H1 (cell line): ENCODE measurements at regions not wholly inside any gene's neighbourhood (a gene's known extent, or its start where the extent isn't known, plus 50 kb on each side); places are given as distances from the start of the nearest gene placed in this dataset.

ENCODE experiments used
- CTCF ChIA-PET: fragments of 300-600 bp; sonication (Branson Sonifier 250); formaldehyde crosslinking; loops from one replicate; lab custom pipeline; 2021; ENCODE audit not compliant: partially characterized antibody; lab: Charles Lee
- POLR2A ChIA-PET: fragments of 300-600 bp; sonication (Branson Sonifier 250); formaldehyde crosslinking; loops from one replicate; lab custom pipeline; 2021; ENCODE audit warnings: inconsistent platforms; ENCODE audit not compliant: partially characterized antibody; lab: Charles Lee
- DNase-seq, 2 experiments: peaks; one replicate each; pipeline versions ENCODE4 v3.0.0 to v3.0.0-alpha.2; 2010 to 2022; ENCODE audit warnings: low spot score in 2 of 2, low read depth in 1 of 2, mixed read lengths in 1 of 2
- FAIRE-seq: peaks from 2 replicates; lab custom pipeline; 2011; peaks lifted over from hg19 to GRCh38; lab: Jason Lieb, UNC
- H2AFZ ChIP-seq: 2 replicates; pipeline ENCODE4 v1.8.1; 2012; ENCODE audit warnings: low read length, inconsistent platforms
- H2AK5ac ChIP-seq: 2 replicates; pipeline ENCODE4 v1.6.1; 2013; ENCODE audit warnings: low read depth, low read length
- H2BK120ac ChIP-seq: replicated peaks from 2 replicates; pipeline ENCODE3; 2013; ENCODE audit warnings: low read depth, low read length, inconsistent platforms
- H2BK12ac ChIP-seq: 2 replicates; pipeline ENCODE4 v1.6.1; 2013; ENCODE audit warnings: low read depth, low read length
- H2BK15ac ChIP-seq: 2 replicates; pipeline ENCODE4 v1.6.1; 2013; ENCODE audit warnings: low read length
- H2BK20ac ChIP-seq: 2 replicates; pipeline ENCODE4 v1.6.1; 2013; ENCODE audit warnings: low read length
- H2BK5ac ChIP-seq: 2 replicates; pipeline ENCODE4 v1.6.1; 2013; ENCODE audit warnings: low read depth, low read length
- H3K14ac ChIP-seq: 2 replicates; pipeline ENCODE4 v1.6.1; 2013; ENCODE audit warnings: inconsistent platforms; ENCODE audit not compliant: insufficient read length
- H3K18ac ChIP-seq: 2 replicates; pipeline ENCODE4 v1.6.1; 2013; ENCODE audit warnings: low read length; ENCODE audit errors: extremely low read depth
- H3K23ac ChIP-seq: 2 replicates; pipeline ENCODE4 v1.6.1; 2013; ENCODE audit warnings: inconsistent platforms; ENCODE audit not compliant: insufficient read length
- H3K23me2 ChIP-seq: 2 replicates; pipeline ENCODE4 v1.6.1; 2013; ENCODE audit warnings: low read depth, low read length
- H3K27ac ChIP-seq: 2 replicates; pipeline ENCODE4 v1.6.1; 2011; ENCODE audit warnings: low read depth, low read length, inconsistent platforms
- H3K27me3 ChIP-seq, 4 experiments: replicated peaks in 1 of 4; 1 replicate in 1 of 4; 2 replicates in 3 of 4; pipeline versions ENCODE4 v1.6.1 to v1.8.1; 2011 to 2013; ENCODE audit warnings: low read length in 3 of 4, mild to moderate bottlenecking in 3 of 4, inconsistent platforms in 2 of 4, mixed read lengths in 2 of 4, moderate library complexity in 1 of 4; ENCODE audit not compliant: control insufficient read depth in 3 of 4, insufficient read depth in 3 of 4; ENCODE audit errors: extremely low read depth in 1 of 4
- H3K36me3 ChIP-seq, 4 experiments: 2 replicates each; pipeline versions ENCODE4 v1.6.1 to v1.8.1; 2011 to 2013; ENCODE audit warnings: mild to moderate bottlenecking in 4 of 4, low read length in 3 of 4, moderate library complexity in 2 of 4, control low read depth in 1 of 4, inconsistent platforms in 1 of 4; ENCODE audit not compliant: insufficient read depth in 4 of 4, control insufficient read depth in 2 of 4
- H3K4ac ChIP-seq: replicated peaks from 2 replicates; pipeline ENCODE3; 2013; ENCODE audit warnings: low read length, low read depth, mixed read lengths, inconsistent platforms; ENCODE audit not compliant: insufficient read length
- H3K4me1 ChIP-seq, 4 experiments: replicated peaks in 1 of 4; 1 replicate in 1 of 4; 2 replicates in 3 of 4; pipeline versions ENCODE4 v1.6.1 to v1.8.1; 2011 to 2013; ENCODE audit warnings: low read length in 3 of 4, inconsistent platforms in 2 of 4, mixed read lengths in 1 of 4; ENCODE audit not compliant: insufficient read depth in 4 of 4, control insufficient read depth in 3 of 4
- H3K4me2 ChIP-seq, 2 experiments: 2 replicates each; pipeline versions ENCODE4 v1.6.1 to v1.8.1; 2011 to 2013; ENCODE audit warnings: low read depth in 2 of 2, low read length in 2 of 2, control low read depth in 1 of 2, inconsistent platforms in 1 of 2, mild to moderate bottlenecking in 1 of 2; ENCODE audit not compliant: insufficient read depth in 1 of 2
- H3K4me3 ChIP-seq, 4 experiments: fragments of 200-600, 300-600 bp in 1 of 4; sonication (generic), shearing (Covaris generic), sonication (Bioruptor Twin) in 1 of 4; 2 replicates each; pipeline versions ENCODE4 v1.5.1 to v1.8.1; 2011 to 2016; ENCODE audit warnings: low read length in 4 of 4, low read depth in 3 of 4, control low read depth in 2 of 4, inconsistent platforms in 2 of 4, mild to moderate bottlenecking in 2 of 4, mixed read lengths in 1 of 4, moderate library complexity in 1 of 4; ENCODE audit not compliant: insufficient read depth in 2 of 4; ENCODE audit errors: extremely low read depth in 1 of 4
- H3K56ac ChIP-seq: replicated peaks from 2 replicates; pipeline ENCODE3; 2013; ENCODE audit warnings: low read depth, mild to moderate bottlenecking, mixed read lengths, low read length, inconsistent platforms; ENCODE audit not compliant: insufficient read length
- H3K79me1 ChIP-seq: 2 replicates; pipeline ENCODE4 v1.6.1; 2013; ENCODE audit warnings: low read depth, low read length, control low read depth
- H3K79me2 ChIP-seq, 2 experiments: 2 replicates each; pipeline versions ENCODE4 v1.6.1 to v1.8.1; 2012 to 2013; ENCODE audit warnings: low read length in 2 of 2, mild to moderate bottlenecking in 2 of 2, inconsistent platforms in 1 of 2; ENCODE audit not compliant: insufficient read depth in 2 of 2, control insufficient read depth in 1 of 2
- H3K9ac ChIP-seq, 4 experiments: replicated peaks in 1 of 4; 1 replicate in 1 of 4; 2 replicates in 3 of 4; pipeline versions ENCODE4 v1.6.1 to v1.8.1; 2011 to 2013; ENCODE audit warnings: low read depth in 3 of 4, low read length in 3 of 4, control low read depth in 2 of 4, mild to moderate bottlenecking in 2 of 4, moderate library complexity in 2 of 4, inconsistent platforms in 1 of 4; ENCODE audit errors: extremely low read depth in 1 of 4
- H3K9me3 ChIP-seq, 2 experiments: 2 replicates each; pipeline versions ENCODE4 v1.6.1 to v1.8.1; 2012 to 2013; ENCODE audit warnings: mild to moderate bottlenecking in 2 of 2, moderate library complexity in 2 of 2, control low read depth in 1 of 2, inconsistent platforms in 1 of 2, low read depth in 1 of 2, low read length in 1 of 2, mixed read lengths in 1 of 2; ENCODE audit not compliant: insufficient read depth in 2 of 2
- H4K20me1 ChIP-seq, 2 experiments: replicated peaks in 1 of 2; 2 replicates each; pipeline versions ENCODE3 to v1.8.1; 2011 to 2013; ENCODE audit warnings: inconsistent platforms in 2 of 2, low read length in 2 of 2, mild to moderate bottlenecking in 1 of 2; ENCODE audit not compliant: insufficient read depth in 2 of 2, control insufficient read depth in 1 of 2
- H4K5ac ChIP-seq: 2 replicates; pipeline ENCODE4 v1.6.1; 2013; ENCODE audit warnings: low read length, low read depth, mixed read lengths, inconsistent platforms; ENCODE audit not compliant: insufficient read length
- H4K8ac ChIP-seq: 2 replicates; pipeline ENCODE4 v1.8.0; 2013; ENCODE audit warnings: mild to moderate bottlenecking, moderate library complexity, low read length, inconsistent platforms; ENCODE audit not compliant: insufficient read depth; ENCODE audit errors: extremely low read depth
- H4K91ac ChIP-seq: replicated peaks from 2 replicates; pipeline ENCODE3; 2013; ENCODE audit warnings: low read length, mixed read lengths, inconsistent platforms; ENCODE audit not compliant: insufficient read length
- EGR1 ChIP-seq: IDR thresholded peaks from 2 replicates; pipeline ENCODE4 v1.6.1; 2011; ENCODE audit warnings: low read depth, low read length, borderline replicate concordance
- GABPA ChIP-seq: IDR thresholded peaks from 2 replicates; pipeline ENCODE4 v1.6.1; 2011; ENCODE audit warnings: mild to moderate bottlenecking, low read length, moderate library complexity, borderline replicate concordance; ENCODE audit not compliant: insufficient read depth
- GTF2F1 ChIP-seq: IDR thresholded peaks from 2 replicates; pipeline ENCODE4 v1.6.1; 2012; ENCODE audit warnings: low read depth, low read length, improper control_type of control experiment, borderline replicate concordance
- MAX ChIP-seq: IDR thresholded peaks from 2 replicates; pipeline ENCODE4 v1.6.1; 2012; ENCODE audit warnings: inconsistent platforms
- PHF8 ChIP-seq: fragments of 200-600 bp; sonication (generic); conservative IDR thresholded peaks from 2 replicates; pipeline ENCODE4 v1.7.1; 2012; ENCODE audit warnings: low read depth, mild to moderate bottlenecking, inconsistent platforms, low read length, moderate library complexity
- RBBP5 ChIP-seq: IDR thresholded peaks from 2 replicates; pipeline ENCODE4 v1.7.1; 2012; ENCODE audit warnings: low read depth, mild to moderate bottlenecking, inconsistent platforms, low read length, moderate library complexity, borderline replicate concordance
- RXRA ChIP-seq: IDR thresholded peaks from 2 replicates; pipeline ENCODE4 v1.6.1; 2011; ENCODE audit warnings: low read depth, mild to moderate bottlenecking, low read length, moderate library complexity; ENCODE audit not compliant: insufficient read depth
- SAP30 ChIP-seq: fragments of 300-600 bp; sonication (generic); IDR thresholded peaks from 2 replicates; pipeline ENCODE4 v1.7.1; 2012; ENCODE audit warnings: low read length, moderate library complexity, mild to moderate bottlenecking, inconsistent platforms; ENCODE audit not compliant: insufficient read depth, insufficient replicate concordance
- TAF7 ChIP-seq: optimal IDR thresholded peaks from 2 replicates; pipeline ENCODE3; 2011; ENCODE audit warnings: low read depth, mild to moderate bottlenecking, inconsistent platforms, low read length, moderate library complexity, borderline replicate concordance
- USF2 ChIP-seq: IDR thresholded peaks from 2 replicates; pipeline ENCODE4 v1.6.1; 2011; ENCODE audit warnings: low read length, improper control_type of control experiment
- WGBS, 2 experiments: shearing (Covaris generic) in 1 of 2; methylation state at CpG; one replicate each; pipeline versions ENCODE4 v1.1.6 to v1.1.7; 2013 to 2015; ENCODE audit warnings: low lambda C conversion rate in 2 of 2, mixed read lengths in 2 of 2, inconsistent platforms in 1 of 2, low coverage in 1 of 2, missing lambda C conversion rate in 1 of 2; ENCODE audit not compliant: insufficient replicate concordance in 2 of 2, insufficient coverage in 1 of 2, insufficient read length in 1 of 2; ENCODE audit errors: extremely low coverage in 1 of 2, missing lambda C conversion rate in 1 of 2; 5-methylcytosine and 5-hydroxymethylcytosine counted together
- TF ChIP-seq, protein P1 (sequence below): IDR thresholded peaks from 2 replicates; pipeline ENCODE4 v1.6.1; 2012; ENCODE audit warnings: inconsistent platforms
- TF ChIP-seq, protein P2 (sequence below): IDR thresholded peaks from 2 replicates; pipeline ENCODE4 v1.6.1; 2011; ENCODE audit warnings: low read depth, mild to moderate bottlenecking, low read length; ENCODE audit not compliant: insufficient read depth

DNA sequence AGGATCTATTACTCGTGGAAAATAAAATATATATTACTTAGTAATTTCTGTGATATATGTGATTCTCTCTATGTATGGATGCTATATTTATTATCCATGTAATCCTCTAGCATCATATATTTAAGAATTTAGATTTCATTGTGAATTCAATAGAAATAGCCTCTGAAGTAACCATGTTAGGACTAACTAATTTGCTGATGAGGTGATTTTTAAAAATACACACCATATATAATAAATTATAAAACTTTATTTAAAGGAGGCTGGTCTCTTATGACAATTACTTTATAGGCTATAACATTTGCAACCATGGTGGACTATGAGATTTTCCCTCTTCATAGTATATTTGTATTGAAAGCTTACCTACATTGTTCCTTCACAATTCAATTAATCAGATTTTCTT lies 424.9 kb upstream of the MGAT4C start:
- H2AFZ ChIP-seq: no peak overlapping the region
- H2BK120ac ChIP-seq: no peak overlapping the region
- no peaks in the 10 kb centered on the region for H3K9me3 ChIP-seq
- H3K27ac ChIP-seq: no peak overlapping the region
- H3K27me3 ChIP-seq: no peaks in the 10 kb centered on the region
- ChIA-PET CTCF (no interaction called here), POLR2A (no interaction called here)
- H3K18ac ChIP-seq: no peak overlapping the region
- H3K9ac ChIP-seq: no peak overlapping the region
- no peak overlapping the region for H2BK5ac ChIP-seq
- H3K36me3 ChIP-seq: no peaks in the 10 kb centered on the region
- H3K79me1 ChIP-seq: no peaks in the 10 kb centered on the region
- H3K4me1 ChIP-seq: no peaks in the 10 kb centered on the region
- no peak overlapping the region for H4K91ac ChIP-seq
- no peak overlapping the region for H2BK12ac ChIP-seq
- no peak overlapping the region for H3K4me3 ChIP-seq
- H3K4ac ChIP-seq: no peak overlapping the region
- H4K8ac ChIP-seq: no peak overlapping the region
- H3K56ac ChIP-seq: no peak overlapping the region
- no peak overlapping the region for H2BK20ac ChIP-seq
- H3K23me2 ChIP-seq: no peaks in the 10 kb centered on the region
- 84% methylated on average over 1 of the region's 1 CpG; no CpG with 5 or more reads in 1 of the 2 experiments for WGBS, 2 experiments
- H2AK5ac ChIP-seq: no peak overlapping the region
- H3K23ac ChIP-seq: no peak overlapping the region
- H4K20me1 ChIP-seq: no peaks in the 10 kb centered on the region
- no peaks in the 10 kb centered on the region for H3K79me2 ChIP-seq
- DNase-seq (no peak), FAIRE-seq (no peak)
- no peak overlapping the region for H4K5ac ChIP-seq
- no peak overlapping the region for H2BK15ac ChIP-seq
- H3K14ac ChIP-seq: no peak overlapping the region
- no peak overlapping the region for H3K4me2 ChIP-seq
- TF ChIP-seq RBBP5: no peak
- TF ChIP-seq USF2: no peak
- no peak for TF ChIP-seq GTF2F1
- TF ChIP-seq EGR1: no peak
- TF ChIP-seq TAF7: no peak
- TF ChIP-seq MAX: no peak
- no peak for TF ChIP-seq PHF8
- no peak for TF ChIP-seq SAP30
- TF ChIP-seq, protein P1, sequence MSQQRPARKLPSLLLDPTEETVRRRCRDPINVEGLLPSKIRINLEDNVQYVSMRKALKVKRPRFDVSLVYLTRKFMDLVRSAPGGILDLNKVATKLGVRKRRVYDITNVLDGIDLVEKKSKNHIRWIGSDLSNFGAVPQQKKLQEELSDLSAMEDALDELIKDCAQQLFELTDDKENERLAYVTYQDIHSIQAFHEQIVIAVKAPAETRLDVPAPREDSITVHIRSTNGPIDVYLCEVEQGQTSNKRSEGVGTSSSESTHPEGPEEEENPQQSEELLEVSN: no peak
- TF ChIP-seq, protein P2, sequence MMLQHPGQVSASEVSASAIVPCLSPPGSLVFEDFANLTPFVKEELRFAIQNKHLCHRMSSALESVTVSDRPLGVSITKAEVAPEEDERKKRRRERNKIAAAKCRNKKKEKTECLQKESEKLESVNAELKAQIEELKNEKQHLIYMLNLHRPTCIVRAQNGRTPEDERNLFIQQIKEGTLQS: no peak
- TF ChIP-seq RXRA: no peak
- TF ChIP-seq GABPA: no peak
